RPMI8226 (cell line): ENCODE measurements at regions not wholly inside any gene's neighbourhood (a gene's known extent, or its start where the extent isn't known, plus 50 kb on each side); places are given as distances from the start of the nearest gene placed in this dataset.
"Not testable (repeated sequence)": the region's sequence is repeated elsewhere in the genome, so short reads cannot be mapped to it uniquely, and the experiment has no call there.

Experiments
- DNase-seq: peaks from one replicate; pipeline ENCODE4 v3.0.0-alpha.2; 2015

DNA sequence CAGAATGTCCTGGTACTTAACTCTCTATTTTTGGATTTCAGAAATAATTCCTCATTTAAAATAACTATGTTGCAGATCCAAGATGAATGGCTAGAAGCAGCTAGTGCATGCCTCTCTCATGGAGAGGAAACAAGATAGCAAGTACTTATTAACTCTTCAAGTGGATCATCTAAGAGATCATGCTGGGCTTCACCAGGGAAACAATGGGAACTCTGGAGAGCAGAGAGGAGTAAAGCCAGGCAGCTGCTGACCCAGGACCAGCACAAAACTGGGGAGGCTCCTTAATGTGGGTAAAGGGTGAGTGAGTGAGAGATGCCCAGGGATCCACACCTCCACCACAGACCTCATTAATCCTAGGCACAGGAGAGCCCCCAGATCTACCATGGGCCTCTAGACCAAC is 897.8 kb upstream of the ACO1 start:
- no peak for DNase-seq

DNA sequence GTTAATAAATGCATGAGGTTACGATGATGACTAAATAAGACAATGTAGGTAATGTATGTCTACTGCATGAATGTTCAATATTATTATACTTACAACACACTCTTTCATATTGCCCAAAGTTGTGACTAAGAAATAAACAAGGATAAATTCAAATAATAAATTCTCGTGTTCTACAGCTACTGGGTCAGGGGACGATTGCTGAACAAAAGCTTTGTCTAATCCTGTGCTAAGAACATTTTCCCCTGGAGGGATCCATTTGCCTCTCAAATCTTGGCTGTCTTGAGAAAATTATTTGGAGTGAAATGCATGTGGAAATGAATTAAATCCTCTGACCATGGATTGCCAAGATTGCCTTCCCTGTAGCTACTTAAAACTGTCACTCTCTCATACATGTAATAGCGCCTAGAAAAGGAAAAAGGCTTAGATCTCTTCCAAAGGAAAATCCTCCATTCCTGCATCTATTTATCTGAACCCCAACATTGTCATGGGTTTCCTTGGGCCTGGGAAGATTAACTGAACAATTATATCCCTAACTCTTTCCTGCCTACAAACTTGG is 893.8 kb upstream of the ACO1 start:
- DNase-seq: no peak

DNA sequence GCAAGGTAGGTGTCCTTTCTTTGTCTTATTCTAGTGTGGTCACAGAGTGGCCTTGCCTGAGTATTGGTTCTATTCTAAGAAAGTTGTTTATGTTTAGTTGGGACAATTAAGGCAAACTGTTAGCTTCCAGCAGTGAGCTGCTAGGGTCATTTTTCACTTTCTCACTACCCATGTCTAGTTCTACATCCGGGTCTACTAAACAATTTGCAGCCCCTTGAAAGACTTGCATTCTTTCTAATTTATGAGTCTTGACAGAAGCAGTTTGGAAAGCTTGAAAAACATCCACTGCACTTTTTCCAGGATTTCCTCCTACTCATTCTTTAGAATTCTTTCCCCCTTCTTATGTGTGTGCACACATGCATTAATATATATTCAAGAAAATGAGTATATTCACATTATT is 892.2 kb upstream of the ACO1 start:
- no peak for DNase-seq

- no peak for DNase-seq
Measured at GRCh38 chr9:31500422-31500821, 884.0 kb upstream of the ACO1 start.

DNA sequence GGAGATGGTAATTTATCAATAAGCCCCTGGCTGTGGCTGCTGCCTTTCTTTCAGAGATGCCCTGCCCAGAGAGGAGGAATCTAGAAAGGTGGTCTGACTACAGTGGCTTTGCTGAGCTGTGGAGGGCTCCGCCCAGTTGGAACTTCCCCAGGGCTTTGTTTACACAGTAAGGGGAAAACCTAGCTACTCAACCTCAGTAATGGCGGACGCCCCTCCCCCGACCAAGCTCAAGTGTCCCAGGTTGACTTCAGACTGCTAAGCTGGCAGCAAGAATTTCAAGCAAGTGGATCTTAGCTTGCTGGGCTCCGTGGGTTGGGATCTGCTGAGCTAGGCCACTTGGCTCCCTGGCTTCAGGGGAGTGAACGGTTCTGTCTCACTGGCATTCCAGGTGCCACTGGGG is 865.4 kb upstream of the ACO1 start:
- no peak for DNase-seq

GRCh38 chr9:31519424-31519823 is 865.0 kb upstream of the ACO1 start:
- DNase-seq: no peak

GRCh38 chr9:31519826-31520225 is 864.6 kb upstream of the ACO1 start:
- no peak for DNase-seq

DNA sequence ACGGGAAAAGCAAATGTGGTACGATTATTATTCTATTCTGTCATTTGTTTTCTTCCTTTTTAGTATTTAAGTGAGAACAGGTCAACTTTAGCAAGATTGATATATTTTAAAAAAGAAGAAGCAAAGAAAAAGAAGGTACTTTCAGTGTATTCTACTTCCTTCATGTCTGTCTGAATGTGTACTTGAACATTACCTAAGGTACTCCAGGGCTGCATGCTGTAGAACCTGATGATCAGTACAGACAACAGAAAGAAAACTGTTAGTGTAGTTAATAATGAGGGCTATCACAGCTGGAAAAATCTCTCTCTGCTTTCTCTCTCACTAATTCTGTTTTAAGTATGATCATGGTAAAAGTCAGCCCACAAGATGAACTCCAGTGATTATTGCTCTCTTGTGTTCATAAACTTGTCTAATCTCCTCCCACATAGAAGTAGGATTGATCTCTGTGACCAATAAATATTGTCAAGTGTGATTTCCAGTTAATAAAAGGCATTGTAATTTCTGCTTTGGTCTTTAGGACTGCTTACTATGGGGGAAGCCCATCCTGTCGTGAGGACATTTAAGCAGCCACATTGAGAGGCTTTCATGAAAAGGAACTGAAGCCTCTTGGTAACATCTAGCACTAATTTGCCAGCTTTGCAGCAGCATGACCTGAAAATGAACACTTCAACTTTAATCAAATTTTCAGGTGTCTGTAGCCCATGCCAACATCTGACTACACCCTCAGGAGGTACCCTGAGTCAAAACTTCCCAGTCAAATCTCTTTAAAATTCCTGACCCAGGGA is 864.0 kb upstream of the ACO1 start:
- no peak for DNase-seq

- no peak for DNase-seq
Measured at GRCh38 chr9:31535651-31536050, 848.8 kb upstream of the ACO1 start.

DNA sequence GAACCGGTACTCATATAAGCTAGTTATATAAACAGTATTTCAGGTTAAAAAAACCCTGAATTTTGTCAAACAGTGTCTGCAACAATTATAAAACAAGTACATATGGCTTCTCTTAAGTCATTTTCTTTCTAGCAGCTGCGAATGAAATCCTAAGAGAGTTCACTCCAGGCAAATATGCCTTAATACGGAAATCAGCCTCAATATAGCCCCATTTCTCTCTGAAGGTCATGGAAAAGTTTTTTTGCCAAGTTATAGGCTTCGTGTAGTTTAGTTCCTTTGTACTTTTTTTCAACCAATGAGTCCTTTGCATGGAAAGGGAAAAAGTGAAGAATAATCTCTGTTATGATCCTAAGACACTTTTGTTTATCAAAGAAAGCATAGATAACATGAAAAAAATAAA is 848.0 kb upstream of the ACO1 start:
- DNase-seq: no peak

DNA sequence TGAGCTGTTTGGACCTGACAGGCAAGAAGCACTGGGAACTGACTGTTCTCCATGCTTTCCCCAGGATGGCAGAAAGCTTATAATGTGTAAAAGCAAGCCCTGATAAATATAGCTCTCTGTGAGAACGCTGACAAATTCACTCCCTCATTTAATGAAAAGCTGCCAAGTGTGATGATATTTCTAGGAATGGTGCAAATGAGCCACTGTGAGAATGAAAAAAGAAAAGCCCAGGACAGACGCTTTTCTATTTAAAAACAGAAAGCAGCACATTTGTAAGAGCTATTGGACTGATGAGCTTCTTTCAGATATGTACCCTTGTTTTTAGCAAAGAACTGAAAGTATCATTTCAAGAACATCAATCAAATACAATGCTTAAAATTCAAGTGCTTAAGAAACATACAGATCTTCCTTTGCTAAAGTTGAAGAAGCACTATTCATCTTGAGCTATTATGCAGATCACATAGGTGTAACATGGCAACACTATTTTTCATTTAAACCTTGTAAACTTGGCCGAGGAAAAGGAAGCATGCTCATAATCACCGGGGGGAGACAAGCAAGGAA is 842.6 kb upstream of the ACO1 start:
- DNase-seq: no peak

DNA sequence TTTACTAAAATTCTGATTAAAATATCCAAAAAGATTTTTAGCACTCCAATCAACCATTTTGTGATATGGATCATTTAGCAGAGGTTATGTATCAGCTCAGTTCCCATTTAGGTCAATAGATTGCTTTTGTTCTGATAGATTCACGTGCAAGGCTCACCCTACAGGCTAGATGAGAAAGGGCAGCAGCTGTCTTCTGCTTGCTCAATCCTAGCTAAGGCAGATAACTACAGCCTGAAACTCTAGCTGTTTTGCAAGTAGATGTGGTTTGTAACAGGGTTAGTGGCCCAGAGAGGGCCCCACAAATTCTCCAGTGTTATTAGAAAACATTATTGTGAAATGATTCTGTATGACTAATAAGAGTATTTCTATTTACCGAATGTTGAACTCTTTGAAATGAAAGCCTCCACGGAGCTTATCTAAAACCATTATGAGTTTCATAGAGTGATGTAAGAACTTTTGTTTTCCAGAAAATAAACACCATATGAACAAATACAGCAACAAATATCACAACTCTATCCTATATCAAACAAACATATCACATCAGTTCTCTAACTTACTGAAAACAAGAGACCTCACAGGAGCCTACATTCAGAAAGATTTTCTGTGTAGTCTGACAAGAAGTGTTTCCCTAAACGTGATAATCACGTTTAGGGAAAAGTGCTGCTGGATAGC is 841.9 kb upstream of the ACO1 start:
- DNase-seq: no peak

GRCh38 chr9:31554941-31555340 is 829.5 kb upstream of the ACO1 start:
- no peak for DNase-seq

DNA sequence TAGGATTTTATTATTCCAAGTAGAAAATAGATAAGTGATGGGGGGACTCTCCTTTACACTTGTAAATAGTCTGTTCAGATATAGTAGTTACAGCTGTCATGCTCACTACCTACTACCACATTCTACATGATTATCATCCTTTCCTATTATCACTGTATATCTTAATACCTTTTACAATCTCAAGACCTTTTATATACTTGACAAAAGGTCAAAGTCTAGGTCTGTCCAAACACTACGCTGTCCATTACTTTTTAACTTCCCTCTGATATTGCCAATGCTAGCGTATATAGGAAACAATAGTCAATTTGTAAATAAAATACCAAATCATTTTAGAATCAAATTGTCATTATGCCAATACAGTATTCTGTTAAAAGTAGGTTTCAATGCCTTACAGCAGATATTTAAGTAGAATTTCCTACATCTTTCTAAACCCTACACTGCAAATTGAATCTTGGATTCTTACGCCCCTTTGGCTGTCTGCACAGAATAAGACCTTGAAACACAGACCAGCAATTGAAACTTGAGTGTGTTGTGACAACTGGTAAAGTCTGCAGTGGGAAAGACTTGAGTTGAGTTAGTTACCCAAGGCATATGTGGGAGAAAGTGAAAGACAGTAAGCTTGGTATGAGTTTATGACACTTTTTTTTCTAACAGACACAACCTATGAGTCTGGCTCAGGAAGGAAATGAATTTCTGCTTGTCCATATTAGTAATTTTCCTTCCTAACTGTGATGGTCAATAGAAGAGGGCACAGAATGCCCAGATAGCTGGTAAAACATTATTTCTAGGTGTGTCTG is 827.6 kb upstream of the ACO1 start:
- DNase-seq: no peak

DNA sequence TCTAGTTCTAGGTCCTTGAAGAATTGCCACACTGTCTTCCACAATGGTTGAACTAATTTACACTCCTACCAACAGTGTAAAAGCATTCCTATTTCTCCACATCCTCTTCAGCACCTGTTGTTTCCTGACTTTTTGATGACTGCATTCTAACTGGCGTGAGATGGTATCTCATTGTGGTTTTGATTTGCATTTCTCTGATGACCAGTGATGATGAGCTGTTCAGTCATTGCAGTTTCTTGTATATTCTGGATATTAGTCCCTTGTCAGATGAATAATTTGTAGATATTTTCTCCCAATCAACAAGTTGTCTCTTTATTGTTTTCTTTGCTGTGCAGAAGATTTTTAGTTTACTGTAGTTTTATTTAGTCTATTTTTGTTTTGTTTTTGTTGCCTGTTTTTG is 812.3 kb upstream of the ACO1 start:
- not testable (repeated sequence) for DNase-seq

DNA sequence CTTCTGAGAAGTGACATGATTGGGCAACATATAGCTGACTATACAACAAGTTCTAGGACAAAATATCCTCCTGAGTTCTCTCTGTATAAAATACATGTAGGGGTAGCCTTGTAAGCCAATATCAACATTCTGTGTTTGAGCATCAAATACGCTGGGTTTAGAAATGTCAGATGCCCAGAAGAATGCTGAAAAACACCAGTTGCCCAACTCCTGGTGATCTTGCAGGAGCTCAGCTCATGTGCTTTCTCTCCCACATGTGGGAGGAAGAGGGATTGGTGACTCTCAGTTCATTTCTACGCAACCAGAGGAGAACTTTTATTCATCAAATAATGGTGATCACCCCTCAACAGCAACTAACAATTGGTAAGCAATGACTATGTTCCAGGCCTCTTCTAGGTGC is 810.9 kb upstream of the ACO1 start:
- no peak for DNase-seq

- no peak for DNase-seq
Measured at GRCh38 chr9:31574006-31574765, 810.3 kb upstream of the ACO1 start.

DNA sequence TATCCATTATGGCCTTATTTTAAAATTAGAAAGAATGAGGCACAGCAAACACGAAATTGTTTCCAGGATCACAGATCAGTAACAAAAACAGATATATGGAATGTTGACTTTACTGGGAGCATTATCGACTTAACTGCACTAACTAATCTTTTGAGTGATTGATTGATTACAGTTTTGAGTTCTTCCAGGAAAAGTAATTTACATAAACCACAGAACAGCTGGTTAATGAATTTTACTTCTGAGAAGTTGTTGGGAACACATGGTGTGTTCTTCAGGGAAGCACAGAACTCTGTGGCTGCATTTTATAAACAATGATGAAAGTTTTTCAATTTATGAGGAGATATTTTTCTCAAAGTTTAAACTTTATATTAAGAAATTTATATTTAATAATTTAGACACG is 802.4 kb upstream of the ACO1 start:
- no peak for DNase-seq

DNA sequence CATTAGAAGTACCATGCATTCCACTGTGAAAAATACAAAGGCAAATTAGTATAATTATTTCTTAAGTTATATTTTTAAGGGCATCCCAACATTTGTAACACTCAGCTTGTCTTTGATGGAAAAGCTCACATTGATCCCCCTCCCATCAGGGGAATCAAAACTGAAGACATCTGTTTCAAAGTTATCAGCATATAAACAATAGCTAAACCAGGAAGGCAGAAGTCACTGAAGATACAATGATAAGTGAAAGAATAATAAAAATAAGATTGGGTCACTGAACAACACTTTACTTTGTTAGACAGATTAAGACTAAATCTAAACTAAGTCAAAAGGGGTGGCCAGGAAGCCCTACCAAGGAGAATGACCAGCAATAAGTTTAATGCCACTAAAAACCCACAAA is 801.9 kb upstream of the ACO1 start:
- no peak for DNase-seq

GRCh38 chr9:31585158-31585557 is 799.3 kb upstream of the ACO1 start:
- no peak for DNase-seq

- no peak for DNase-seq
Measured at GRCh38 chr9:31587146-31587545, 797.3 kb upstream of the ACO1 start.

DNA sequence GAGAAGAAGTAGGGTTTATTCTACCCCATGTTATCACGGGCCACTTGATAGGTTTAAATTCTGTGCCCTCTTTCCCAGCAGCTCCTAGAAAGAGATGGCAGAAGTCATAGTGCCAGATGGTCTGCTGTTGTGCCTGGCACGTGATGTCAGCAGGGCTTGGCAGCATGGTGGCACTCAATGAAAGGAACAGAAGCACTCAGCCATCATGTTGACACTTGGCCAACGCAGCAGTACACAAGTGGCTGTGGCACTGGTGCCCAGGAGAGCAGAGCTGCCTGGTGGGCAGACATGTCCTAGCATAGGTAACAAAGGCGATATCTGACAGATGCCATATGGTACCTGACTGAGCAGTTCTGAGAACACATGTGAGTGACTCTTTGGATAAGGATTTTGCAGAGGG is 796.4 kb upstream of the ACO1 start:
- DNase-seq: no peak

GRCh38 chr9:31588756-31589155 is 795.7 kb upstream of the ACO1 start:
- DNase-seq: no peak
